OCI-LY1 (cell line): ENCODE measurements at regions not wholly inside any gene's neighbourhood (a gene's known extent, or its start where the extent isn't known, plus 50 kb on each side); places are given as distances from the start of the nearest gene placed in this dataset.

ENCODE experiments used
- CTCF ChIP-seq: fragments of 200-600 bp; sonication (generic), shearing (Covaris generic); IDR thresholded peaks from 2 replicates; pipeline ENCODE4 v1.5.1; 2017; ENCODE audit warnings: mild to moderate bottlenecking, antibody characterized with exemption, low read length, moderate library complexity, mixed read lengths
- EZH2 ChIP-seq: fragments of 200-600 bp; sonication (generic), shearing (Covaris generic); IDR thresholded peaks from 2 replicates; pipeline ENCODE4 v1.8.0; 2017; ENCODE audit warnings: borderline replicate concordance, mixed run types, mild to moderate bottlenecking, antibody characterized with exemption, low read length, moderate library complexity, mixed read lengths

GRCh38 chr6:98547634-98548033 lies 286.7 kb upstream of the POU3F2 start:
- no peak for TF ChIP-seq EZH2
- no peak for TF ChIP-seq CTCF
